SJSA1 (cell line): ENCODE measurements at regions not wholly inside any gene's neighbourhood (a gene's known extent, or its start where the extent isn't known, plus 50 kb on each side); places are given as distances from the start of the nearest gene placed in this dataset.
A peak's percentile ranks its signal among the peaks of the same experiment; 100 is the strongest.
"Not testable (repeated sequence)": the region's sequence is repeated elsewhere in the genome, so short reads cannot be mapped to it uniquely, and the experiment has no call there.

ENCODE experiments used
- DNase-seq, 2 experiments: peaks; one replicate each; pipeline ENCODE4 v3.0.0-alpha.2; 2015 to 2020; ENCODE audit warnings: low spot score in 2 of 2, low read depth in 1 of 2
- H3K27ac ChIP-seq: fragments of 250-450 bp; sonication (Bioruptor Pico); 2 replicates; pipeline ENCODE4 v1.5.1; 2020; ENCODE audit warnings: mild to moderate bottlenecking, moderate library complexity
- H3K27me3 ChIP-seq: fragments of 250-450 bp; sonication (Bioruptor Pico); replicated peaks from 2 replicates; pipeline ENCODE4 v1.5.1; 2020; ENCODE audit warnings: mild to moderate bottlenecking, moderate library complexity
- H3K36me3 ChIP-seq: fragments of 250-450 bp; sonication (Bioruptor Pico); 2 replicates; pipeline ENCODE4 v1.5.1; 2020; ENCODE audit warnings: mild to moderate bottlenecking
- H3K4me1 ChIP-seq: fragments of 250-450 bp; sonication (Bioruptor Pico); replicated peaks from 2 replicates; pipeline ENCODE4 v1.6.1; 2021; ENCODE audit warnings: mild to moderate bottlenecking
- H3K4me3 ChIP-seq: fragments of 250-450 bp; sonication (Bioruptor Pico); 2 replicates; pipeline ENCODE4 v1.5.1; 2020; ENCODE audit warnings: mild to moderate bottlenecking
- H3K9me3 ChIP-seq: fragments of 250-450 bp; sonication (Bioruptor Pico); replicated peaks from 2 replicates; pipeline ENCODE4 v1.5.1; 2020; ENCODE audit warnings: mild to moderate bottlenecking

DNA sequence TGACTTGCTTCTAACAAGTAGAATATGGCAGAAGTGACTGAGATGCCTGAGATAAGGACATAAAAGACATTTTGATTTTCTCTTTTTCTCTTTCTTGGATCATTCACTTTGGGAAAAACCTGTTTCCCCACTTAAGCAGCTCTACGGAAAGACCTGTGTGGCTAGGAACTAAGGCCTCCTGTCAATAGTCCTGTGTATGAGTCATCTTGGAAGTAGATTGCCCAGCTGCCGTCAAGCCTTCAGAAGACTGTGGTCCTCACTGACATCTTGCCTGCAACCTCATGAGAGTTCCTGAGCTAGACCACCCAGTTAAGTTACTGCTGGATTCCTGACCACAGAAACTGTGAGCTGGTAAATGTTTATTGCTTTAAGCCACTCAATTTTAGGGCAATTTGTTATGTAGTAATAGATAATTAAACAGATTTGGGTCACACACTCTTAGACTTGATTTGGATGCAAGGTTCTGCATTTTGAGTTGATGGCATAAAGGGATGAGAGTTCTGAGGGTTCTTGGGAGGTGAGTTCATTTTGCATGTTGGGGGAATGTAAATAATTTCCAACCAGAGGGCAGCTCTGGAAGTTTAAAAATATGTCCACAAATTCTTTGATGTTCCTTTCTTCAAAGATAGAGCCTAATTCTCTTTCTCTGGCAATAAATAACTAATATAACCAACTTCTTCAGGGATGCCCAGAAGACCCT, 229.2 kb downstream of the SQOR start:
- Histone ChIP-seq H3K4me3 (no peak overlapping the region), H3K36me3 (no peaks in the 10 kb centered on the region), H3K4me1 (peaks cover 42% of the 10 kb centered on the region), H3K27ac (peak overlapping the region; percentile 64), H3K27me3 (no peaks in the 10 kb centered on the region), H3K9me3 (no peaks in the 10 kb centered on the region)
- peak; percentile 93 to 94 for DNase-seq

DNA sequence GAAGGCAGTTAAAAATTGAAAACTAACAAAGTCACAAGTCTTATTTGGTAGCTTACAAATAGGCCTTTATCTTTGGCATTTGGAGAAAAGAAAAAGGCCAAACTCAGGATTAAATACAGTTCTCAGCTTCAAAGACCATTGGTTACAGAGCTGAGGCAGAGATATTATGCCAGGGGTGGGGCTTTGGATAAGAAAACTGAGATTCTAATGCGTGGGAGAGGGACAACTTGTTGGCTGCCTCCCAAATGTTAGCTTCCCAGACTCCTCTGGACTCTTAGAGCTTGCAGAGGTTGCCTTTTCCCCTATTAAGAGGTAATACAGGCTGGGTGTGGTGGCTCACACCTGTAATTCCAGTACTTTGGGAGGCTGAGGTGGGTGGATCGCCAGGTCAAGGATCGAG, 231.8 kb downstream of the SQOR start:
- Histone ChIP-seq H3K4me1 (peaks cover 56% of the 10 kb centered on the region), H3K36me3 (no peaks in the 10 kb centered on the region), H3K27me3 (no peaks in the 10 kb centered on the region), H3K4me3 (no peak overlapping the region), H3K9me3 (no peaks in the 10 kb centered on the region), H3K27ac (no peak overlapping the region)
- DNase-seq = no peak

DNA sequence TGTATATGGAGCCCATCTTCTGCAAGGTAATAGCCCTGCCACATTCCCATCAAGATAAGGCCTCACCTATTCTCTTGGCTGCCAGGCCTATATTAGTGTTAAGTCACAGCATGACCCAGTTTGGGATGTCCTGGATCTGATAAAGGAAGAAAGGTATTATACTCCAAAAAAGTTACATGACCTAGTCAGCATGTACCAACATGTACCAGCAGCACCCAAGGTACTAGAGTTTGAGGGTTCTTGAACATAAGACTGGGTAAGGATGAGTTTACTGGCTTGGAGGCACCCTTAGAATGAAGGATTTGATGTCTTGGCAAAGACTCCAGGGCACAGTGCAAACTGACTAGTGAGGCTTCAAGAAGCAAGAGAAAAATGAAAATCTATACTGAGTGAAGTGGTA, 232.5 kb downstream of the SQOR start:
- H3K4me3 ChIP-seq = no peak overlapping the region
- DNase-seq = no peak

DNA sequence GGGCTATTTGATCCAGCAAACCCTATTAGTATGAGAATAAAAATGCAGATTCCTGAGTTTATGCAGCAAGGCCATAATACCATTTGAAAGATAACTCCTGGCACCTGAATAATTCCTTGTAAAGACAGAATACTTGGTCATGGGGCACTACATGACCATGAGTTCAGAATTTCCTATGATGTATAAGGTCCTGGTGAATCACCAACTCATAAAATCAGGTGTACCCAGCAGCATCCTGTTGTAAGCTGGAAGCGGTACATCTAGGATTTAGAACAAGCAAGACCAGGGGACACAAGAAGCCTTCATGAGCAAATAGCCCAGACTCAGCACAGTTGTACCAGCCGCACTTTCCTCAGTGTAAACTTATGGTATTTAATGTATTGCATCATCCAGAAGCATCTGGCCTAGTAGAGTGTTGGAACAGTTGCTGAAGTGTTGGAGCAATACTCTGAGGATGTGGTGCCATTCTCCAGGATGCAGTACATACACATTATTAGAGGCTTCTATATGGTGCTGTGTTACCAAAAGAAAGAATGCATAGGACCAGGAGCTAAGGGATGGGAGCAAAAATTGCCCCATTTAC, 233.4 kb downstream of the SQOR start:
- H3K27ac ChIP-seq = no peak overlapping the region
- DNase-seq = no peak

More for the DNA sequence above, 232.5 kb downstream of the SQOR start:
- H3K27ac ChIP-seq = no peak overlapping the region
- no peaks in the 10 kb centered on the region for H3K36me3 ChIP-seq
- peaks cover 55% of the 10 kb centered on the region for H3K4me1 ChIP-seq
- H3K9me3 ChIP-seq = no peaks in the 10 kb centered on the region
- H3K27me3 ChIP-seq = no peaks in the 10 kb centered on the region

DNA sequence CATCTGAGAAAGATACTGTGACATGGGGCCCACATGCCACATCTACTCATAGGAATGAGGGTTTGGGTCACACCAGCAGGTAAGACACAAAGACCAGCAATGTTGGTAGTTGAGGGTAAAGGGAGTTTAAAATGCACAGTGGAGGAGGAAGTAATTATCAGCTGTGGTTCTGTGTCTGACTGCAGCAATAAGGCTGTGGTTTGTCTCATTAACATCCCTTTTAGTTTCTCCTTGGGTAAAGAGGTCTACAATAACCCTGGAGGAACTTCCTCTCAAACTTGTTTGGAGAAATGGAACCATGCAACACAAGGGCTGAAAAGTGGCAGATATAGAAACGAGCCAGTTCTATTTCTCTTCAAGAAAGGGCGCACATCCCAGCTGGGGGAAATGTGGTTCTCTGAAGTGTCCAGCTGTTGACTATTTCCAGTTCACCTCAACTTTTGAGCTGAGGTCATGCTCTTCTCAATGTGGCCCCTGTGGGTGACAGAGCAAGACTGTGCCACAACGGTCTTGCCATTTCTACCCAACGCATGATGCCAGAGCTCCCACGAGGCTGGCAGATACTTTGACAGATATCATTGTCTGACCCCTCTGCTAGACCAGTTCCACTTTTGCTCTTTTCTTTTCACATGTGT, 234.3 kb downstream of the SQOR start:
- H3K27ac ChIP-seq = no peak overlapping the region
- H3K36me3 ChIP-seq = no peaks in the 10 kb centered on the region
- peaks cover 38% of the 10 kb centered on the region for H3K4me1 ChIP-seq
- no peak overlapping the region for H3K4me3 ChIP-seq
- no peak for DNase-seq
- no peaks in the 10 kb centered on the region for H3K9me3 ChIP-seq
- no peaks in the 10 kb centered on the region for H3K27me3 ChIP-seq

More for the DNA sequence above, 233.4 kb downstream of the SQOR start:
- no peaks in the 10 kb centered on the region for H3K36me3 ChIP-seq
- H3K27me3 ChIP-seq = no peaks in the 10 kb centered on the region
- no peaks in the 10 kb centered on the region for H3K9me3 ChIP-seq
- H3K4me1 ChIP-seq = peaks cover 46% of the 10 kb centered on the region
- H3K4me3 ChIP-seq = no peak overlapping the region

DNA sequence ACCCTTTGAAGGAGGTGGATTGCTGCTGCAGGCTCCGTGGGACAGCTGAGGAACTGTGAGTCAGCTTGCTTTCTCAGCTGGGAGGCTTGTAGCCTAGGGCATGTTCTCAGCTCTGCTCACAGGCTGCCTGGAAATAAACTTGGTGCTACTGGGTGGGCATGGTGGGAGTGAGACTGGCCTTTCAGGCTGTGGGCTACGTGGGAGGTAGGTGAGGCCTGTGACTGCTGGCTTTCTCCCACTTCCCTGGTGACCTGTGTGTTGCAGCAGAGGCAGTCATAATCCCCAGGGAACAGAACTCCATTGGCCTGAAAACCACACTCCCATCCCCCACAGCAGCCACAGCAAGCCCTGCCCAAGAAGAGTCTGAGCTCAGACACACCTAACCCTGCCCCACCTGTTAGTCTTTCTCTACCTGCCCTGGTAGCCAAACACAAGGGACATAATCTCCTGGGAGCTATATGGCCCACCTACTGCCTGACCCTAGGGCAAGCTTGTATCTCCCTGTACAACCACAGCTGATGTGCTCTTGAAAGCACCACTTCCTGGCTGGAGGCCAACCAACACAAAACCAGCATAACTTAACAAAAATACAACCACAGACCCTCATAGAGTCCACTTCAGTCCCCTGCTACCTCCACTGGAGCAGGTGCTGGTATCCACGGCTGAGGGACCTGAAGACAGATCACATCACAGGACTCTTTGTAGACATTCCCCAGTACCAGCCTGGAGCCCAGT, 236.5 kb downstream of the SQOR start:
- H3K9me3 ChIP-seq = no peaks in the 10 kb centered on the region
- peak; percentile 96 to 98 for DNase-seq
- H3K27ac ChIP-seq = peak overlapping the region; percentile 74
- no peak overlapping the region for H3K4me3 ChIP-seq
- no peaks in the 10 kb centered on the region for H3K27me3 ChIP-seq
- peaks cover 19% of the 10 kb centered on the region for H3K4me1 ChIP-seq
- no peaks in the 10 kb centered on the region for H3K36me3 ChIP-seq

DNA sequence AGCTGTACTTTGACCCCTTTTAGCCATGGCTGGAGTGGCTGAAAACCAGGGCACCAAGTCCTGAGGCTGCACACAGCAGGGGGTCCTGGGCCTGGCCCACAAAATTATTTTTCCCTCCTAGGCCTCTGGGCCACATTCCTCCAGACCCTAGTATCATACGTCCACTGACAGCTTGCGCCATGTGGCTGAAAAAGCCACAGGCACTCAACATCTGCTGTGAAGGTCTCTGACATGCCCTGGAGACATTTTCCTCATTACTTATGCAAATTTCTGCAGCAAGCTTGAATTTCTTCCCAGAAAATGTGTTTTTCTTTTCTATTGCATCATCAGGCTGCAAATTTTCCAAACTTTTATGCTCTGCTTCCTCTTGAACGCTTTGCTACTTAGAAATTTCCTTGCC, 239.0 kb downstream of the SQOR start:
- Histone ChIP-seq H3K36me3 (no peaks in the 10 kb centered on the region), H3K27ac (no peak overlapping the region), H3K4me1 (peaks cover 19% of the 10 kb centered on the region), H3K9me3 (no peaks in the 10 kb centered on the region), H3K4me3 (no peak overlapping the region), H3K27me3 (no peaks in the 10 kb centered on the region)
- DNase-seq = no peak

DNA sequence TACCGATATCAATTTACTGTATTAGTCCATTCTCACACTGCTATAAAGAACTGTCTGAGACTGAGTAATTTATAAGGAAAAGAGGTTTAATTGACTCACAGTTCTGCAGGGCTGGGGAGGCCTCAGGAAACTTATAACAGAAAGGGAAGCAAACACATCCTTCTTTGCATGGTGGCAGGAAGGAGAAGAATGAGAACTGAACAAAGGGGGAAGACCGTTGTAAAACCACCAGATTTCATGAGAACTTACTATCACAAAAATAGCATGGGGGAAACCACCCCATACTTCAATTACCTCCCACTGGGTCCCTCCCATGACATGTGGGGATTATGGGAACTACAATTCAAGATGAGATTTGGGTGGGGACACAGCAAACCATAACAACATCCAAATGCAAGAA, 239.7 kb downstream of the SQOR start:
- H3K9me3 ChIP-seq, H3K27ac ChIP-seq, DNase-seq, H3K4me3 ChIP-seq, H3K27me3 ChIP-seq, H3K36me3 ChIP-seq: not testable (repeated sequence)
- H3K4me1 ChIP-seq = peaks cover 19% of the 10 kb centered on the region

DNA sequence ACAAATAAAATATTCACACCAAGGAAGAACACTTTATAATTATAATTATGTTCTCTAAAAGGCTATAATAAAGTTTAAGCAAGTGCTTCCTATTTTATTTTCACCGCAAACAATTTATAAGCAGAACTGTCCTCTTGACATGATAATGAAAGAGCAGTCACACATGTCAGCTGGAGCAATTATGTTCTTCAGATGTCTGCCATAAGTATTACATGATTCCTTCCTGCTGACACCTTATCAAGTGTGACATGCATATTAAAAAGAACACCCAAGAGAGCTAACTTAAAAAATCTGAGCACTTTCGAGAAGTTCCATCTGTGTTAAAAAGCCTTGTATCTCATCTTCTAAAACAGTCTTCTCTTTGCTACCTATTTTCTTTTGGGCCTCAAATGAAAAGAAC, 249.5 kb downstream of the SQOR start:
- no peak for DNase-seq
- Histone ChIP-seq H3K27ac (no peak overlapping the region), H3K4me3 (no peak overlapping the region), H3K27me3 (no peaks in the 10 kb centered on the region), H3K36me3 (no peaks in the 10 kb centered on the region), H3K4me1 (no peaks in the 10 kb centered on the region), H3K9me3 (no peaks in the 10 kb centered on the region)

DNA sequence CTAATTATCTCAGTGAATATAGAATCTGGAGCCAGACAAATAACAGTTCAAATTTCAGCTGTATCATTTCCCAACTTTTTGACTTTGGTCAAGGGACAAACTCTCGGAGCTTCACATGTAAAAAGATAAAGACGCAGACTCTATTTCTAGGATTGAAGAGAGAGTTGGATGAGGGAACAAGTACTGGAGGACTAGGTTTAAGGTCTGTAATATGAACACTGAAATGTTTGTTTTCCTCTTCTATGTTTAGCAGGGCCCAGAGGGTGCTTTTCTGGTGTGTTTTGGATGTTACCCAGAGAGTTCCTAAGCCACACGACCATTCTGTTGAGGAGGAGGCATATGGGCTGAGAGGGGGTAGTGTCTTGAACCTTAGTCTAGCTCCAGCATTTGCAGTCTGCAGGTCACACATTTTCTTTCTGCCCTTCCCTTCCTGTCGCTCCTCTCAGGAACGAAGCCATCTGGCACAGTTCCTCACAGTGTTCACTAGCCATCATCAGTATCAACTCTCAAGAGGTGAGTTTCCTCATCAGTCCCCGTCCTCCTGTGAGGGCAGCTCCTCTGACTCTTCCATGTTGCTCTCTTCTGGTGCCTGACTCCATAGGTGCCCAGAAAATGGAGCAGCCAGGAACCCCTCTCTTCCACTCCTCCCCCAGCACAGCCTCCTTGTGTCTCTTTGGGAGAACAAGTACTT, 250.1 kb downstream of the SQOR start:
- no peaks in the 10 kb centered on the region for H3K36me3 ChIP-seq
- no peak overlapping the region for H3K27ac ChIP-seq
- H3K9me3 ChIP-seq = no peaks in the 10 kb centered on the region
- DNase-seq = no peak
- H3K4me1 ChIP-seq = no peaks in the 10 kb centered on the region
- H3K27me3 ChIP-seq = no peaks in the 10 kb centered on the region
- no peak overlapping the region for H3K4me3 ChIP-seq

DNA sequence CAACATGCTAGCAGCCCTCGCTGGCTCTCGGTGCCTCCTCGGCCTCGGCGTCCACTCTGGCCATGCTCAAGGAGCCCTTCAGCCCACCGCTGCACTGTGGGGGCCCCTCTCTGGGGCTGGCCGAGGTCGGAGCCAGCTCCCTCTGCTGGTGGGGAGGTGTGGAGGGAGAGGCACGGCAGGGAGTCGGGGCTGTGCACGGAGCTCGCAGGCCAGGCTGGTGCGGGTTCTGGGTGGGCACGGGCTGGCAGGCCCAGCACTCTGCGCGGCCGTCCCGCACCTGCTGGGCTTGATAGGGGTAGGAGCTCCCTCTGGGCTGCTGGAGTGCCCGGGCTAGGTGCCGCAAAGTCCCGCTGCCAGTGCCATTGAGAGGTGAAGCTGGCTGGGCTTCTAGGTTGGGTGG, 251.0 kb downstream of the SQOR start:
- DNase-seq = no peak
- Histone ChIP-seq H3K27me3 (no peaks in the 10 kb centered on the region), H3K36me3 (no peaks in the 10 kb centered on the region), H3K4me3 (no peak overlapping the region), H3K4me1 (no peaks in the 10 kb centered on the region), H3K27ac (no peak overlapping the region), H3K9me3 (no peaks in the 10 kb centered on the region)

DNA sequence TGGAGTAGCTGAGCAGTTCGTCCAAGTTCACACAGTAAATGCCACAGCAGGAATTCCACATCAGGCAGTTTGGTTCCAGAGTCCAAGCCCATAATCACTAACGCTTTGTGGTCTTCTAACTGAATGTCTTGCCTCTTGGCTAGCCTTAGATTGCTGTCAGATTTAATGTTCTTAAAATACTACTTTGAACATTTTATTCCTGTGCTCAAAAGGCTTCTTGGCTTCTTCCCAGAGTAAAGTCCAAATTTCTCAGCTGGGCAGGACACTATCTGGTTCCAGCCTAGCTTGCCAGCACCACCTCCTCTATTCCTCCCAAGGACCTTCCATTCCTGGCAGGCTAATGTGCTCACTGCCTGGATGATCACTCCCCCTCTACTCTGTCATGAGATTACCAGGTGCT, 256.9 kb downstream of the SQOR start:
- Histone ChIP-seq H3K36me3 (no peaks in the 10 kb centered on the region), H3K9me3 (no peaks in the 10 kb centered on the region), H3K4me3 (no peak overlapping the region), H3K4me1 (no peaks in the 10 kb centered on the region), H3K27ac (no peak overlapping the region), H3K27me3 (no peaks in the 10 kb centered on the region)
- DNase-seq = no peak

DNA sequence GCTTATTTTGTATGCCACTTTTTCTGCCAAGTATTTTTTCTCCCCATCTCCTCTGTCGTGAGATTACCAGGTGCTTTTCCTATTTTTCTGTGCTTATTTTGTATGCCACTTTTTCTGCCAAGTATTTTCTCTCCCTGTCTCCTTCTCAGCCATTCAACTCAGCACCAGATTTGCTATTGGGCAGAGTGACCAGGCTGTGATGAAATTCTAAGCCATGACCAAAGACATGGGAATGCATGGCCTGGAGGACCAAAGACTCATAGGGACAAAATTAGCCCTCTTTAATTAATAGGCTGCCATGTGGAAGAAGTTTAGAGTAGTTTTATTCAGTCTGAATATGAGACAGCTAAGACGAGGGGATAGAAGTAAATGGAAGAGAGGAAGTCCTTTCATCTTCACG, 257.4 kb downstream of the SQOR start:
- H3K4me1 ChIP-seq = no peaks in the 10 kb centered on the region
- no peak overlapping the region for H3K4me3 ChIP-seq
- no peaks in the 10 kb centered on the region for H3K9me3 ChIP-seq
- no peaks in the 10 kb centered on the region for H3K36me3 ChIP-seq
- DNase-seq = no peak
- no peaks in the 10 kb centered on the region for H3K27me3 ChIP-seq
- no peak overlapping the region for H3K27ac ChIP-seq
